ENCODE measurements at regions not wholly inside any gene's neighbourhood (a gene's known extent, or its start where the extent isn't known, plus 50 kb on each side); places are given as distances from the start of the nearest gene placed in this dataset.

- ATAC-seq, result no peak
- no peaks in the 10 kb centered on the region for H3K36me3 ChIP-seq
- no peaks in the 10 kb centered on the region for H3K4me1 ChIP-seq
- 92% methylated on average over 2 of the region's 2 CpGs for WGBS, 2 donors (ENCODE audit: low coverage in 1 of 2)
- TF ChIP-seq EP300 (IDR thresholded peaks at IDR 0.05), result no peak
- TF ChIP-seq POLR2AphosphoS5 (IDR thresholded peaks at IDR 0.05), result no peak
- TF ChIP-seq CTCF (IDR thresholded peaks at IDR 0.05), result no peak
- no peak for TF ChIP-seq POLR2A (IDR thresholded peaks at IDR 0.05)
- H3K4me3 ChIP-seq, result no peak overlapping the region
- no peaks in the 10 kb centered on the region for H3K9me3 ChIP-seq
- no peaks in the 10 kb centered on the region for H3K27me3 ChIP-seq
- H3K27ac ChIP-seq, result no peak overlapping the region
These were observed 416.8 kb downstream of the ETNK1 start for GRCh38 chr12:23041774-23042173.

GRCh38 chr12:23043646-23044045, 418.7 kb downstream of the ETNK1 start:
- TF ChIP-seq POLR2A (IDR thresholded peaks at IDR 0.05) (no peak), CTCF (IDR thresholded peaks at IDR 0.05) (no peak), EP300 (IDR thresholded peaks at IDR 0.05) (no peak), POLR2AphosphoS5 (IDR thresholded peaks at IDR 0.05) (no peak)
- Histone ChIP-seq H3K9me3 (no peaks in the 10 kb centered on the region), H3K27me3 (no peaks in the 10 kb centered on the region), H3K4me1 (no peaks in the 10 kb centered on the region), H3K4me3 (no peak overlapping the region), H3K36me3 (no peaks in the 10 kb centered on the region), H3K27ac (no peak overlapping the region)
- 71% methylated on average over 1 of the region's 1 CpG; no CpG with 5 or more reads in 1 of the 2 donors for WGBS, 2 donors (ENCODE audit: low coverage in 1 of 2)
- no peak for ATAC-seq

- ATAC-seq, result no peak
- TF ChIP-seq POLR2A (IDR thresholded peaks at IDR 0.05), result no peak
- no peak for TF ChIP-seq EP300 (IDR thresholded peaks at IDR 0.05)
- no peak for TF ChIP-seq POLR2AphosphoS5 (IDR thresholded peaks at IDR 0.05)
- TF ChIP-seq CTCF (IDR thresholded peaks at IDR 0.05), result no peak
- H3K4me1 ChIP-seq, result no peaks in the 10 kb centered on the region
- no peaks in the 10 kb centered on the region for H3K36me3 ChIP-seq
- no peak overlapping the region for H3K4me3 ChIP-seq
- 87 to 100% methylated on average over 1 of the region's 1 CpG for WGBS, 2 donors (ENCODE audit: low coverage in 1 of 2)
- no peaks in the 10 kb centered on the region for H3K27me3 ChIP-seq
- no peak overlapping the region for H3K27ac ChIP-seq
- no peaks in the 10 kb centered on the region for H3K9me3 ChIP-seq
These were observed 424.2 kb downstream of the ETNK1 start for GRCh38 chr12:23049180-23049579.

GRCh38 chr12:23055004-23055403, 430.0 kb downstream of the ETNK1 start:
- TF ChIP-seq POLR2AphosphoS5 (IDR thresholded peaks at IDR 0.05), result no peak
- no peak for TF ChIP-seq POLR2A (IDR thresholded peaks at IDR 0.05)
- TF ChIP-seq EP300 (IDR thresholded peaks at IDR 0.05), result no peak
- peak; percentile 31 to 63 (median 60) for TF ChIP-seq CTCF (IDR thresholded peaks at IDR 0.05)
- no peak for ATAC-seq
- 0 to 14% methylated on average over 4 of the region's 4 CpGs for WGBS, 2 donors (ENCODE audit: low coverage in 1 of 2)

GRCh38 chr12:23057571-23057970, 432.6 kb downstream of the ETNK1 start:
- Histone ChIP-seq H3K27ac (no peak overlapping the region), H3K9me3 (no peaks in the 10 kb centered on the region), H3K27me3 (no peaks in the 10 kb centered on the region), H3K36me3 (no peaks in the 10 kb centered on the region), H3K4me1 (no peaks in the 10 kb centered on the region), H3K4me3 (no peak overlapping the region)
- ATAC-seq, result no peak
- WGBS, 2 donors (ENCODE audit: low coverage in 1 of 2), result 73% methylated on average over 2 of the region's 2 CpGs; no CpG with 5 or more reads in 1 of the 2 donors
- TF ChIP-seq POLR2AphosphoS5 (IDR thresholded peaks at IDR 0.05) (no peak), CTCF (IDR thresholded peaks at IDR 0.05) (no peak), POLR2A (IDR thresholded peaks at IDR 0.05) (no peak), EP300 (IDR thresholded peaks at IDR 0.05) (no peak)

More at GRCh38 chr12:23055004-23055403, 430.0 kb downstream of the ETNK1 start:
- Histone ChIP-seq H3K4me1 (no peaks in the 10 kb centered on the region), H3K27ac (no peak overlapping the region), H3K27me3 (no peaks in the 10 kb centered on the region), H3K9me3 (no peaks in the 10 kb centered on the region), H3K4me3 (no peak overlapping the region), H3K36me3 (no peaks in the 10 kb centered on the region)
